Omental fat pad (tissue), 3 donors: ENCODE measurements at regions not wholly inside any gene's neighbourhood (a gene's known extent, or its start where the extent isn't known, plus 50 kb on each side); places are given as distances from the start of the nearest gene placed in this dataset.

Source experiments
- ATAC-seq: fragments of 150-250 bp; one replicate; pipeline ENCODE4 v1.9.1; 2016; ENCODE audit warnings: mild to moderate bottlenecking, moderate library complexity; ENCODE audit not compliant: low FRiP score
- DNase-seq: peaks from one replicate; pipeline ENCODE4 v3.0.0-alpha.2; 2019; ENCODE audit warnings: low spot score
- CTCF ChIP-seq, 3 donors: fragments of 450-650 bp; IDR thresholded peaks; one replicate each; pipeline ENCODE4 v1.5.1; 2016 to 2017; ENCODE audit warnings: antibody characterized with exemption in 3 of 3, mild to moderate bottlenecking in 3 of 3, moderate library complexity in 2 of 3

DNA sequence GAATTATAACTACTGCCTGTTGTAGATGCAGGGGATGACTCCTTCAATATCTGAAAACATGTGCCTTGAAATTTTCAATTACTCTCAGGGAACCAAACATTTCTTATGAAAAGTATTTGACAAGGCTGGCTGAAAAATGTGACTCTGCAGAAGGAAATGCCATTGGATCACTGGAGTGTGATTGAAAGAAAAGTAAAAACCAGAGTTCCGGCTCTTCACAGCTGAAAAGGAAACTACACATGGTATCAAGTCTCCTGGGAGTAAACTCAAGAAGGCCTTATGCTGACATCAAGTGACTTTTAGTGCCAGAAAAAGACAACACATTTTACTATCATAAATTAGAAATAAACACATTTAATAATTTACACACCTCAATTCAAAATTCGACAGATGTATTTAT, 693.0 kb downstream of the LRFN5 start:
- TF ChIP-seq CTCF (IDR thresholded peaks at IDR 0.05), result no peak
- ATAC-seq (no peak), DNase-seq (no peak)

DNA sequence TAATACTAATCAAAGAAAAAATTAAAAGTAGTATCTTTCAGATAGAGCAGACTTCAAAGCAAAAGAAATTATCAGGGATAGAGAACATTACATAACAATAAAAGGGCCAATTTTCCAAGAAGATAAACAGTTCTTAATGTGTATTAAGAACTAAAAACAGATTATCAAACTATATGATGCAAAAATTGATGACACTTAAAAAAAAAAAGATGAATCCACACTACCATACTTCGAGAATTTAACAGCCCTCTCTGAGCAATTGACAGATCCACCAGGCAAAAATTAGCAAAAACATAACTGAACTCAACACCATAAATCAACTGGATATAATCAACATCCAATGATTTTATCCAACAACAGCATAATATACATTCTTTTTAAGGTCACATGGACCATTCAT, 686.5 kb downstream of the LRFN5 start:
- ATAC-seq (no peak), DNase-seq (no peak)
- TF ChIP-seq CTCF (IDR thresholded peaks at IDR 0.05), result no peak

GRCh38 chr14:42277840-42278239, 671.2 kb downstream of the LRFN5 start:
- no peak for TF ChIP-seq CTCF (IDR thresholded peaks at IDR 0.05)
- ATAC-seq (no peak), DNase-seq (no peak)

DNA sequence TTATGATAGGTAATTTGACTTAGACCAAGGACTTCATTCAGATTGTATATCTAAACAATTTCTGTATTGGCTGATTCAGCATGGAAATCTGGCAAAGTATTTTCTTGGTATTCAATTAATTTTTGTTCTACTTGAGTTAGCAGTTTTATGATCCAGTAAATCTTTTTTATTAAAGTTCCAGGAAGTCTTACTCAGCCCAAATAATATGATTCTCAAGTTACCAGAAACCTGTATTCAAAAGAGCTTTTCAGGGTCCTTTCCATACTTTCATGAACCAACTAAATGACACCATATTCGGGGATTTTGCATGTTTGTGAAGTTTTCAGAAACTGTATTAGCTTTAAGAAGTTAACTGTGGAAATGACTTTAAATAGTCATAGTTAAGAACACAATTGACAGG, 662.6 kb downstream of the LRFN5 start:
- no peak for DNase-seq

DNA sequence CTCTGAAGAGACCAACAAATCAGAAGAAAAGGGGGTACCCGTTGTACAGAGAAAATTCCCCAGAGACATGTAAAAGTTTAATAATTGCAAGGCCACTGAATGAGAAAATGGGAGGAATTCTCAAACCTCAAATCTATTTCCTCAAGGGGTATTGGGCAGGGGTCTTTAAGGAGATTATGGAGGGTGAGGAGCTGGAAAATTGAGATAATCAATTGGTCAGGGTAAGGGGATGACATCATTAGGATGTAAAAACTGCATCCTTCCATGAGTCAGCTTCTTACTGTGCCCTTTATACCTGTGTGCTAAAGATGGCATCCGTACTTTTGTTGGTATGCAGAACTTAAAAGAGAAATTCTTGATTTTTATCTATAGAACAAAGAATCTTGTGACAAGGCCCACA, 641.5 kb downstream of the LRFN5 start:
- no peak for ATAC-seq
- no peak for DNase-seq
- no peak for TF ChIP-seq CTCF (IDR thresholded peaks at IDR 0.05)

More for the DNA sequence above, 662.6 kb downstream of the LRFN5 start:
- ATAC-seq, result no peak
- TF ChIP-seq CTCF (IDR thresholded peaks at IDR 0.05), result no peak

- DNase-seq, result no peak
- no peak for TF ChIP-seq CTCF (IDR thresholded peaks at IDR 0.05)
Measured at GRCh38 chr14:42241101-42241500, 634.4 kb downstream of the LRFN5 start.

DNA sequence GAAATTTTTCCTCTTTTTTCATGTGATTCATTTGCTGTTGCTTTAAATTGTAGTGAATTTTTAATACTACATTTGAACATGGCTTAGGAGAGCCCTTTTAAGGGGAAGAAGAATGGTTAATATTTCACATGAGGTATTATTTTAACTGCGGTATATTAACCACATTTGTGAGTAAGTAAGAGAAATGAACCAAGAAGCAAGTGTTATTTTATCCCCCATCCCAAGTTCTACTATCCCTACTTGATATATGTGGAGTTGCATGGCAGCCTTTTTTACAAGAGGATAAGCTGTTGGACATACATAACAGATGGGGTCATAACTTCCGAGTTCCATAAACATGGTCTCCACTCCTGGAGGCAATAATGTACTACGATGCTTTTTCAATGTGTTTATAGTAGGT, 623.3 kb downstream of the LRFN5 start:
- DNase-seq, result no peak
- TF ChIP-seq CTCF (IDR thresholded peaks at IDR 0.05), result no peak
- ATAC-seq, result no peak

More at GRCh38 chr14:42241101-42241500, 634.4 kb downstream of the LRFN5 start:
- no peak for ATAC-seq
